ENCODE measurements at regions not wholly inside any gene's neighbourhood (a gene's known extent, or its start where the extent isn't known, plus 50 kb on each side); places are given as distances from the start of the nearest gene placed in this dataset.

DNA sequence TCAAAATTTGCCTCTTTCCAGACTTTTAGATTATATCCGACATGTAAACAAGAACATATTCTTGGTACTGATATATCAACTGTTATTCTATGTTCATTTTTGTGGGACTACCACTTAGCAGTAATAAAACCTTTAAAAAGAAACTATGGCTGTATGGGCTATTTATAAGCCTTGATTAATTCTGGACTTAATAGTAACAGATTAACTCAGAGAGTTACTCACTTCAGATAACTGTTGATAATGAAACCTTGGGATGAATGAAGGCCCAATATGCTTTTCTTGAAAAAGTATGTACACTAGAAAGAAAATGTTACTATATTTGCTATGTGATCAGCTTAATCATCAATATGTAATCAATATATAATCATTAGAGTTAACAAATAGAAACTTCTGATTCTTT is 595.9 kb upstream of the BOD1L1 start:
- 85% methylated on average over 1 of the region's 1 CpG; no CpG with 5 or more reads in 1 of the 2 experiments for WGBS, 2 experiments (ENCODE audit: extremely low coverage in 1 of 2, insufficient coverage in 1 of 2, insufficient read length in 1 of 2, insufficient replicate concordance in 2 of 2, low coverage in 1 of 2, low lambda C conversion rate in 2 of 2, missing lambda C conversion rate in 1 of 2)
- H3K36me3 ChIP-seq (ENCODE audit: control insufficient read depth in 2 of 4, insufficient read depth in 4 of 4, low read length in 3 of 4): no peaks in the 10 kb centered on the region; a peak in 1 of 8 replicates
- FAIRE-seq (no peak), DNase-seq (ENCODE audit: low read depth in 1 of 2, low spot score in 2 of 2) (no peak)
- ChIA-PET POLR2A (ENCODE audit: partially characterized antibody) (no interaction called here), CTCF (ENCODE audit: partially characterized antibody) (no interaction called here)
- TF ChIP-seq TCF12 (IDR thresholded peaks at IDR 0.05; ENCODE audit: low read depth, low read length) (no peak), SP2 (IDR thresholded peaks at IDR 0.05; ENCODE audit: low read length) (no peak), BACH1 (IDR thresholded peaks at IDR 0.05; ENCODE audit: low read length) (no peak)
- no peak overlapping the region for H3K4me3 ChIP-seq (ENCODE audit: extremely low read depth in 1 of 4, insufficient read depth in 2 of 4, low read depth in 3 of 4, low read length in 4 of 4)
- H3K56ac ChIP-seq (replicated peaks; ENCODE audit: insufficient read length, low read depth, low read length): no peak overlapping the region
- no peak overlapping the region for H2AFZ ChIP-seq (ENCODE audit: low read length)
- no peak overlapping the region for H2BK5ac ChIP-seq (ENCODE audit: low read depth, low read length)
- no peak overlapping the region for H3K23ac ChIP-seq (ENCODE audit: insufficient read length)
- no peak overlapping the region for H2BK12ac ChIP-seq (ENCODE audit: low read depth, low read length)
- H3K4me1 ChIP-seq (replicated peaks in 1 of 4; ENCODE audit: control insufficient read depth in 3 of 4, insufficient read depth in 4 of 4, low read length in 3 of 4): peaks cover 0 to 5% (median 2%) of the 10 kb centered on the region in 4 experiments; a peak in 3 of 7 replicates
- no peak overlapping the region for H3K4ac ChIP-seq (replicated peaks; ENCODE audit: insufficient read length, low read depth, low read length)
- H3K27ac ChIP-seq (ENCODE audit: low read depth, low read length): no peak overlapping the region
- H3K14ac ChIP-seq (ENCODE audit: insufficient read length): no peak overlapping the region
- no peak overlapping the region for H4K91ac ChIP-seq (replicated peaks; ENCODE audit: insufficient read length, low read length)
- no peak overlapping the region for H4K5ac ChIP-seq (ENCODE audit: insufficient read length, low read depth, low read length)
- H4K8ac ChIP-seq (ENCODE audit: extremely low read depth, insufficient read depth, low read length): no peak overlapping the region
- H2AK5ac ChIP-seq (ENCODE audit: low read depth, low read length): no peak overlapping the region
- H3K79me1 ChIP-seq (ENCODE audit: low read depth, low read length): no peaks in the 10 kb centered on the region
- H3K79me2 ChIP-seq (ENCODE audit: control insufficient read depth in 1 of 2, insufficient read depth in 2 of 2, low read length in 2 of 2): no peaks in the 10 kb centered on the region
- H3K23me2 ChIP-seq (ENCODE audit: low read depth, low read length): no peaks in the 10 kb centered on the region
- H3K18ac ChIP-seq (ENCODE audit: extremely low read depth, low read length): no peak overlapping the region
- no peak overlapping the region for H2BK15ac ChIP-seq (ENCODE audit: low read length)
- no peak overlapping the region for H2BK120ac ChIP-seq (replicated peaks; ENCODE audit: low read depth, low read length)
- no peaks in the 10 kb centered on the region for H4K20me1 ChIP-seq (replicated peaks in 1 of 2; ENCODE audit: control insufficient read depth in 1 of 2, insufficient read depth in 2 of 2, low read length in 2 of 2)
- H3K9me3 ChIP-seq (ENCODE audit: insufficient read depth in 2 of 2, low read depth in 1 of 2, low read length in 1 of 2): no peaks in the 10 kb centered on the region
- H3K9ac ChIP-seq (replicated peaks in 1 of 4; ENCODE audit: extremely low read depth in 1 of 4, low read depth in 3 of 4, low read length in 3 of 4): no peak overlapping the region
- H2BK20ac ChIP-seq (ENCODE audit: low read length): no peak overlapping the region
- H3K27me3 ChIP-seq (replicated peaks in 1 of 4; ENCODE audit: control insufficient read depth in 3 of 4, extremely low read depth in 1 of 4, insufficient read depth in 3 of 4, low read length in 3 of 4): peaks cover 0 to 10% (median 1%) of the 10 kb centered on the region in 4 experiments; a peak in 5 of 7 replicates
- H3K4me2 ChIP-seq (ENCODE audit: insufficient read depth in 1 of 2, low read depth in 2 of 2, low read length in 2 of 2): no peak overlapping the region

All from H1 (cell line).